ENCODE measurements at regions not wholly inside any gene's neighbourhood (a gene's known extent, or its start where the extent isn't known, plus 50 kb on each side); places are given as distances from the start of the nearest gene placed in this dataset.

- DNase-seq = no peak
These were observed 87.9 kb upstream of the ZNF507 start for GRCh38 chr19:32257326-32258073.

- no peak for DNase-seq
These were observed 87.2 kb upstream of the ZNF507 start for GRCh38 chr19:32258167-32258566.

- no peak for DNase-seq
These were observed 80.8 kb upstream of the ZNF507 start for GRCh38 chr19:32264568-32264967.

GRCh38 chr19:32265995-32266394 is 79.4 kb upstream of the ZNF507 start:
- no peak for DNase-seq

GRCh38 chr19:32266460-32266859 is 79.0 kb upstream of the ZNF507 start:
- no peak for DNase-seq

- no peak for DNase-seq
These were observed 77.0 kb upstream of the ZNF507 start for GRCh38 chr19:32268381-32268780.

- no peak for DNase-seq
These were observed 75.6 kb upstream of the ZNF507 start for GRCh38 chr19:32269831-32270230.

- no peak for DNase-seq
These were observed 71.9 kb upstream of the ZNF507 start for GRCh38 chr19:32273483-32273882.

GRCh38 chr19:32287086-32287485 is 58.3 kb upstream of the ZNF507 start:
- DNase-seq = no peak

GRCh38 chr19:32287811-32288227 is 57.6 kb upstream of the ZNF507 start:
- DNase-seq = peak in 2 of 3 experiments; percentile 22 to 23

- DNase-seq = no peak
These were observed 55.7 kb upstream of the ZNF507 start for GRCh38 chr19:32289566-32290210.

GRCh38 chr19:32291876-32292275 is 53.5 kb upstream of the ZNF507 start:
- no peak for DNase-seq

GRCh38 chr19:32294871-32295438 is 50.5 kb upstream of the ZNF507 start:
- no peak for DNase-seq

Data from NCI-H1417 (cell line).